NCI-H2227 treated with DMSO at 0.1 percent for 48 hours (cell line): ENCODE measurements at regions not wholly inside any gene's neighbourhood (a gene's known extent, or its start where the extent isn't known, plus 50 kb on each side); places are given as distances from the start of the nearest gene placed in this dataset.
"Not testable (repeated sequence)": the region's sequence is repeated elsewhere in the genome, so short reads cannot be mapped to it uniquely, and the experiment has no call there.

ENCODE experiments used
- DNase-seq: peaks from one replicate; lab custom pipeline; 2025; lab: John Stamatoyannopoulos, UW

DNA sequence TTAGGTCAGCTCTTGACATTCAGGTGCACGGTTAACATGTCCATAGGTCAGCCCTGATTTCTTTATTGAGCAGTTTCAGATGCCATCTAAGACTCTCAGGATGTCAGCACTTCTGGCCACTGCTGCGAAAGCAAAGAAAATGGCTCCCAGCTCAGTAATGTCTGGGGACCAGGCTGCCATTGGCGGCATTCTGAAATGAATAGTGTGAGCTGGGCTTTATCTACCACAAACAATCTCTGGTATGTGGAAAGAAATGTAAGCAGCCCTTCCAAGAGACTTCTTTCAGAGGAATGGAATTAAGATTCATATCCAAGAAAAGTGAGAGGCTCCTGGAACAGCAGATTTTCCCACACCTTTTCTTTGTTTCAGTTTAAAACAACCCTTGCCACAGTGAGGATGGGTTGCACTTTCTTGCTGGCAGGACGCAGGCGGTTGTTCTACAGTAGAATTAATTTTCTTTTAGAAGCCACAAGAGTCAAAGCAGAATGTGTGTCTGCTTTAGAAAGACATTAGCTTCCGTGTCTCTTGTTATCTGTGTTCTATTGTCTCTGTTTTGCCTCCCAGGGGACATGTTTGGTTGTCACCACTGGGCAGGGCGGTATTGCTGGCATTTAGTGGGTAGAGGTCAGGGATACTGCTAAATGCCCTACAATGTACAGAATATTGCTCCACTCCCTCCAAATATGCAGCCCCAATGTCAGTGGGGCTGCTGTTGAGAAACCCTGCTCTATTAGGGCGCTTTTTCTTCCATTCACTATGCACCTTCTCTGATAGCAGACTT is 149.9 kb upstream of the ANKH start:
- DNase-seq = no peak

- DNase-seq = no peak
Measured at GRCh38 chr5:15020736-15021135, 149.2 kb upstream of the ANKH start.

- DNase-seq = no peak
Measured at GRCh38 chr5:15014809-15015208, 143.2 kb upstream of the ANKH start.

DNA sequence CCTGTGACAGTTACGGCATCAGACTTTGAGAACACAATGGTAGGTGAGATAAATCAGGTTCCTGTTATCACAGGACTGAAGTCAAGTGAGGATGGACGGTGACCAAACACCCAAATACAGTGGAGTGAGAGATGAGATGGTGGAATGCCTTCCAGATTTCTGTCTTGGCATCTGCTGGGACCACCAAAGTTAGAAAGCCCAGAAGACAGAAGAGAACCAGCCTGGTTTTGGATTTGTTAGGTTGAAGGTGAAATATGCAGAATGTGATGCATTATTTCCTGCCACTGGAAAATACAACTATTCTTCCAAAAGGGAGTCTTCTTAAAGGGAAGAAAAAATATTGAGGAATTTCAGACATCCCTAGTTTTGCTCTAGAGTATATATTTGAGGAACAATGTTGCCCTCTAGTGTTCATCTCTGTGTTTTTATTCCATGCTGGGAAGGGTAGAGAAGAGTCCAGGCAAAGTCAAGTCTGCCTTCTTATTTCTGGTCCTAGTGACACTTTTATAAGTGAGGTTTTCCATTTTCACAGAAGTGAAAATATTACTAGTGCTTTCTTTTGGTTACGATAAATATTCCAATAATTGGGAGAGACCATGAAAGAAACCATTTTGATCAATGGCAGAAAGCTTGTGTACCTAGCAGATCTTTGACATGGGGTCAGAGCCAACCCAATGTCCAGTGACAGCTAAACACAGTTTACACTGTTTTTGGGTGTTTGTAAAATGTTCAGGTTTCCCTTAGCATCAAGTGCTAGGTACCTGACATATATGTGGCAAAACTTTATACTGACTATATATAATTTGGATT is 142.3 kb upstream of the ANKH start:
- DNase-seq = peak; percentile 35

DNA sequence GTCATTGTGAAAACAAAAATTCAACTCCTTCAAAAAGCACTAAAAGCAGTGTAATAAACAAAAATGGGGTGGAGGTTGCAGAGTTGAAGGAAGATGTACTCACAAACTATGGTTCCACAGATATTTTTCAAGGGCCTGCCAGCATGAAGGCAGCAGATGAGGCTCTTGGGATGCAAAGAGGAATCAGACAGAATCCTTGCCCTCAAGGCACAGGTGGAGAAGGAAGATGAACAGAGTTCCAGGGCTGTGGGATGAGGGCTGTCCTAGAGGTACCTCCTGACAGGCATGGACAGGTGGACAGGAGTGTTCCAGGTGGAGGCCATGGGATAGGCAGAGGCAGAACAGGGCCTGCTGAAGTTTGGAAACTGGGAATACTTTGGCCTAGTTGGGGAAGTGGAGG is 140.5 kb upstream of the ANKH start:
- no peak for DNase-seq

- no peak for DNase-seq
Measured at GRCh38 chr5:15010936-15011335, 139.4 kb upstream of the ANKH start.

DNA sequence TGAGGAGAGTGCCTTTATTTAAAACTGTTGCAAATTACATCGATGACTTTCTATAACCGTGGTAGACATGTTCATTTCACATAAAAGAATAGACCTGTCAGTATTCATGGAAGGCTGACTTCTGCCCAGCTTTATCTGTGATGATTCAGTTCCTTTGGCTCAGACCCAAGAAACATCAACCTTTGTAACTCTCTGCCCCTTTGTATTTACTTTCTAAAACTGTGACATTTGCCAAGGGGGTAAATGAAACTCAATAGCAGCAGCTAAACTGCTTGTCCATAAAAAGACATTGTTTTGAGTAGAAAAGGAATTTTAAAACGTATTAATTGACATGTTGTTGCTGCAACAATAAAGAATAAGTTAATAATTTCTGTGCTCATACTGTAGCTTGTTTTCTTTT is 137.8 kb upstream of the ANKH start:
- DNase-seq = no peak

GRCh38 chr5:15008921-15009320 is 137.3 kb upstream of the ANKH start:
- DNase-seq = no peak

- no peak for DNase-seq
Measured at GRCh38 chr5:15008476-15008875, 136.9 kb upstream of the ANKH start.

GRCh38 chr5:15007646-15008045 is 136.1 kb upstream of the ANKH start:
- no peak for DNase-seq

DNA sequence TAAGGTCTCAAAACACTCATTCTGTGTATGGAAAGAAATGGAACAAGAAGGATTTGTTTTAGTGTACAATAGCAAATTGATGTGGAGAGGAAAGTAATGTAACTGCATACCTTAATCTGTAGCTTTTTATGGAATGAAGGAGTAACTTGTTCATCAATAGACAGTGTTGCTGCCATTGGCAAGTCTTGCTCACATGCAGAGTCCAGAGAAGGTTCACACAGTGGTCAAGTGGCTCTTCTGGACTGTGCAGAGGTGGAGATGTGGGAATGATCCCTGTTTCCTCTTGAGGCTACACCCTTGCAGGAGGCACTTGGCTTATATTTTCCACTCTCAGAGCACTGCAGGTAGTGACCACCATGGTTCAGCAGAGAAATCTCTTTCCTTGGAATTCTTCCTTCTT is 132.9 kb upstream of the ANKH start:
- no peak for DNase-seq

GRCh38 chr5:15003511-15003920 is 131.9 kb upstream of the ANKH start:
- peak; percentile 80 for DNase-seq

DNA sequence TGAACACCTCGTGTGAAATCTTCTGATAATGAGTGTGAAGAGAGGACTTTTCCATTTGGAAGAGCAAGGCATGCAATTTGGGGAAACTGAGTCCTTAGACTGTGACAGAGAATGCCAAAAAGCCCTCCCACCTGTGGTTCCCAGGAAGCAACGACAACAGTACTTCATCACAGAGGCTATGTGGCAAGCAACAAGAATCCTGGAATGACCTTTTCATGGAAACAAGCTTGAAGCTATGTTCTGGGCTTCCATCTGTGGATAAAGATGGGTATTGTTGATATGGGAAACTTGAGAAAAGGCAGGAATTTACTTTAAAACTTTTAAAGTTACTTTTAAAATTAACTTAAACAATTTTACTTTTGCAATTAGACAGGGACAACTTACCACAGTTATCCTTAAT is 131.2 kb upstream of the ANKH start:
- DNase-seq = no peak

DNA sequence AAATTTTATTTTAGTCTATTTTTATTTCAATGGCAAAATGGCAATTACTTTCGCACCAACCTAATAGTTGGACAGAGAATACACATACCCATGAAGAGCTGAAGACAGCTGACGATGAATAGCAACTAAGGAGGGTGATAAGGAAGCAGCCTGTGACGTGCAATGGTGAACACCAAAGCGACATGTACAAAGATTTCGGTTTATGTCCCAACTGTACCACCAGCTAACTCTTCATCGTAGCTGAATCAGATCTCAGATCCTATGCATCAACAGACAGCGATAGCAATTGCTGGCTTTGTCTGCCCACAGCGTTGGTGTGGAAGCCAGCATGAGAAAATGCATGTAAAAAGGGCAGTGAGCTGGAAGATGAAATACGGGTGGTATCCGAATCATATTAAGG is 130.6 kb upstream of the ANKH start:
- DNase-seq = no peak

DNA sequence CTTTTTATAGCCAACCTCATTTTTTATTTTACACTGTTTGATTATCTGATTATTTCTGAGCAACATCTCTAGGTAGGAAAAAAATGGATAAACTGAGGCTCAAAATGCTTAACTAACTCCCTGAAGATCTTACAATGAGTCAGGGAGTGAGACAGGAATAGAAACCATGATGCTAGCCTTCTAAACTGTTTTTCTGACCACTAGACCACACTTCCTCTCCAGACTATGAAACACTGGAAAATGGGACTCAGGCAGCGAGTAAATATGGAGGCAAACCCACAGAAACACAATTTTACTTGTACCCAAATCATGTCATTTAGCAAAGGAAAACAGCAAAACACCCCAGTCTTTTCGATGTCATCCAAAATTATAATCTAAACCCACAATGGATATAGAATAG is 129.9 kb upstream of the ANKH start:
- no peak for DNase-seq

GRCh38 chr5:14998491-14998890 is 126.9 kb upstream of the ANKH start:
- DNase-seq = no peak

DNA sequence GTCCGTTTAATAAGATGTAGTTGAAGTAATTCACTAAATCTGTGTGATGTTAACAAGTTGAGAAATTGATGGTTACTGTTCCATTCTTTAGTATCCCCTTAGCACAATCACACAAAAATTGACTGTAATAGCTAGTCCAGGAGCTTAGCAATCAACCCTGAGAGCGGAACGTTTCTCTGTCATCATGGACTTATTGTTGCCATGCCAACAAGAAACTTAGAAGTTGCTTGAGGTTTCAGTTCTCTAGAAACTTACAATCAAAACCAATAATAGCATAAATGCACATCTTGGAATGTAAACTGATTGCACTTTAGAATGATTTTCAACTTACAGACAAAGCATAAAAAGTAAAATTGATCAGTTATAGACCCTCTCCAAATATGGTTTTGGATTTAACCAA is 125.4 kb upstream of the ANKH start:
- no peak for DNase-seq

DNA sequence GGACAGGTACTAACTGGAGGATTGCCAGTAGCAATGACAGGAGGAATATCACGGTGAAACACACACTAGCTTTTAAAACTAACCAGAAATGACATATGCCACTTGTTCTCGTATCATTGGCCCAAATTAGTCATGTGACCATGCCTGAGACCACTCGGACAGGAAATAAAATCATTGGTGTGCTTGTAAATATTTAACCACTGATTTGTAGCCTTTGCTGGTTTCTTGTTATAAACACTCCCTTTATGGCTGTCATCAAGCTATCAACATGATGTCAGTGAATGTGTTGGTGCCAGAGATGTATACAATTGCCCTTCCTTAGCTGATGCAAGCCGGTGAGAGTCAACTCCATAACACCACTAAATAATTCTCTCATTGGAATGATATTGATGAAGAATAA is 123.7 kb upstream of the ANKH start:
- no peak for DNase-seq

DNA sequence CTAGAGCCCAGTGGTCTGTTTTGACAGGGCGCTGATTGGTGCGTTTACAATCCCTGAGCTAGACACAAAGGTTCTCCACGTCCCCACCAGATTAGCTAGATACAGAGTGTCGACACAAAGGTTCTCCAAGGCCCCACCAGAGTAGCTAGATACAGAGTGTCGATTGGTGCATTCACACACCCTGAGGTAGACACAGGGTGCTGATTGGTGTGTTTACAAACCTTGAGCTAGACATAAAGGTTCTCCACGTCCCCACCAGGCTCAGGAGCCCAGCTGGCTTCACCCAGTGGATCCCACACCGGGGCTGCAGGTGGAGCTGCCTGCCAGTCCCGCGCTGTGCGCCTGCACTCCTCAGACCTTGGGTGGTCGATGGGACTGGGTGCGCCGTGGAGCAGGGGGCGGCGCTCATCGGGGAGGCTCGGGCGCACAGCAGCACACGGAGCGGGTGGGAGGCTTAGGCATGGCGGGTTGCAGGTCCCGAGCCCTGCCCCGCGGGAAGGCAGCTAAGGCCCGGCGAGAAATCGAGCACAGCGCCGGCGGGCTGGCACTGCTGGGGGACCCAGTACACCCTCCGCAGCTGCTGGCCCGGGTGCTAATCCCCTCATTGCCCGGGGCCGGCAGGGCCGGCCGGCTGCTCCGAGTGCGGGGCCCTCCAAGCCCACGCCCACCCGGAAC is 122.0 kb upstream of the ANKH start:
- DNase-seq = not testable (repeated sequence)

- not testable (repeated sequence) for DNase-seq
Measured at GRCh38 chr5:14992751-14993458, 121.3 kb upstream of the ANKH start.

- DNase-seq = no peak
Measured at GRCh38 chr5:14988223-14988622, 116.6 kb upstream of the ANKH start.

DNA sequence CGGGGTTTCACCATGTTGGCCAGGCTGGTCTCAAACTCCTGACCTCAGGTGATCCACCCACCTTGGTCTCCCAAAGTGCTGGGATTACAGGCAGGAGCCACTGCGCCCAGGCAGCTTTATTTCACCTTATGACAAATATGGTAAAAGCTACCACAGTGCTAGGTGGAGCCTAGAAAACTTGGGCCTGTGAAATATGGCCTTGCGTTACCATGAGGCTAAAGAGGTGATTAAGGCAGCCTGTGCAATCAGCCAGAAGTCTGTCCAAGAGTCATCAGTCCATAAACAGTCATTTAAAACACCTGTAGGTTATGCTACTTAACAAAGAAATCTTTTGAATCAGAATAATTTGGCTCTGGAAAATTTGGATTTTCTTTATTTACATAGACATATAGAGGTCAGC is 114.8 kb upstream of the ANKH start:
- no peak for DNase-seq
